ENCODE measurements at regions not wholly inside any gene's neighbourhood (a gene's known extent, or its start where the extent isn't known, plus 50 kb on each side); places are given as distances from the start of the nearest gene placed in this dataset.

DNA sequence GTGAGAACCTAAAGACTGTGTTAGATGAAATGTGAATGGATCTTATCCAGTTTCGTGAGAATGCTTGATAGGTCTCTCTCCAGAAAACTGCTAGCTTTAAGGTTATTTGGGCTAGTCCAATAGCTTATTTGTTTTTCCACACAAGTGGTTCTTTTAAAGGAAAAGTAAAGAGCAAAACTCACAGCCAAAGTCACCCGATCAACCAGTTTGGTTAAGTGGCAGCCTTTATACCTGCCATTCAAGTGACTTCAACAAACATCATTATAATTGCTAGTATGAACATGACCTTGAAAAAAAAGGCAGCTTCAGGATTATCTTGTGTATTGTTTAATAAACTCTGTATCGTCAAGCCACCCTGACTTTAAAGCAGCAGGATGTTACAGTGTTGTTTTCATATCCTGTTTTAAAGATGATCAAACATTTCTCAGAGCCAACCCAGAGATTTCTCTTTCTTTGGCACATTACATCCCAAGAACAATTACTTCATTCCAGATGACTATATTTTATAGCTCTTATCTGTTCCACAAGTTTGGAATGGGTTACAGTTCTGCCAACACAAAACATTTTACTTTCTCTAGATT lies 253.4 kb downstream of the EPHA7 start:
- H3K27ac ChIP-seq (ENCODE audit: insufficient read length, low read depth, low read length): no peak overlapping the region
- H3K4ac ChIP-seq (ENCODE audit: low read depth, low read length): no peak overlapping the region
- H4K8ac ChIP-seq (replicated peaks; ENCODE audit: insufficient read length, low read depth, low read length): no peak overlapping the region
- Mint-ChIP-seq H3K4me1 (peaks cover 0 to 12% of the 10 kb centered on the region in 2 experiments; a peak in 2 of 4 replicates), H3K9me3 (no peaks in the 10 kb centered on the region), H3K4me3 (no peak overlapping the region), H3K36me3 (ENCODE audit: insufficient read depth in 1 of 3, low read depth in 3 of 3) (no peaks in the 10 kb centered on the region), H3K27me3 (ENCODE audit: low read depth) (no peaks in the 10 kb centered on the region), H3K27ac (no peak overlapping the region)
- H3K9me3 ChIP-seq (ENCODE audit: control insufficient read depth, low read depth, low read length): no peaks in the 10 kb centered on the region
- H4K91ac ChIP-seq (ENCODE audit: insufficient read length, low read depth, low read length): no peak overlapping the region
- H2AFZ ChIP-seq (ENCODE audit: low read length): no peak overlapping the region
- H3K4me1 ChIP-seq (ENCODE audit: insufficient read depth, low read length): no peaks in the 10 kb centered on the region
- H4K5ac ChIP-seq (ENCODE audit: insufficient read length, low read depth, low read length): no peak overlapping the region
- no peaks in the 10 kb centered on the region for H3K27me3 ChIP-seq (ENCODE audit: insufficient read depth, low read length)
- no CpG with 5 or more reads among the region's 3 CpGs for WGBS (ENCODE audit: extremely low coverage, insufficient read length, low lambda C conversion rate)
- DNase-seq: no peak
- no peak overlapping the region for H3K18ac ChIP-seq (ENCODE audit: insufficient read length, low read depth, low read length)
- no peak overlapping the region for H2BK5ac ChIP-seq (ENCODE audit: insufficient read length, low read length)
- no peak overlapping the region for H3K56ac ChIP-seq (ENCODE audit: insufficient read length, low read depth, low read length)
- H3T11ph ChIP-seq (ENCODE audit: low read length): no peak overlapping the region
- H2BK20ac ChIP-seq (ENCODE audit: low read depth, low read length, poor library complexity, severe bottlenecking): no peak overlapping the region
- no peak overlapping the region for H3K9ac ChIP-seq (ENCODE audit: extremely low read depth, insufficient read length, low read length)
- H2BK15ac ChIP-seq (ENCODE audit: low read depth, low read length): no peak overlapping the region
- no peak overlapping the region for H2BK12ac ChIP-seq (ENCODE audit: insufficient read length, low read depth, low read length)
- no peaks in the 10 kb centered on the region for H4K20me1 ChIP-seq (ENCODE audit: control insufficient read depth, insufficient read depth, insufficient read length)
- H3K23ac ChIP-seq (ENCODE audit: insufficient read length, low read depth, low read length): no peak overlapping the region
- no peak overlapping the region for H3K14ac ChIP-seq (ENCODE audit: insufficient read depth, low read length)
- H3K4me2 ChIP-seq (ENCODE audit: insufficient read depth, insufficient read length, low read length): no peak overlapping the region
- H2BK120ac ChIP-seq (ENCODE audit: low read depth, low read length, poor library complexity, severe bottlenecking): no peak overlapping the region
- H3K79me2 ChIP-seq (ENCODE audit: insufficient read depth, low read length): no peaks in the 10 kb centered on the region
- no peaks in the 10 kb centered on the region for H3K23me2 ChIP-seq (ENCODE audit: insufficient read length, low read depth, low read length, poor library complexity, severe bottlenecking)
- no peak overlapping the region for H2AK5ac ChIP-seq (ENCODE audit: insufficient read length, low read length)
- H3K79me1 ChIP-seq (ENCODE audit: insufficient read depth, low read depth, low read length, poor library complexity, severe bottlenecking): no peaks in the 10 kb centered on the region
- TF ChIP-seq, protein P1, sequence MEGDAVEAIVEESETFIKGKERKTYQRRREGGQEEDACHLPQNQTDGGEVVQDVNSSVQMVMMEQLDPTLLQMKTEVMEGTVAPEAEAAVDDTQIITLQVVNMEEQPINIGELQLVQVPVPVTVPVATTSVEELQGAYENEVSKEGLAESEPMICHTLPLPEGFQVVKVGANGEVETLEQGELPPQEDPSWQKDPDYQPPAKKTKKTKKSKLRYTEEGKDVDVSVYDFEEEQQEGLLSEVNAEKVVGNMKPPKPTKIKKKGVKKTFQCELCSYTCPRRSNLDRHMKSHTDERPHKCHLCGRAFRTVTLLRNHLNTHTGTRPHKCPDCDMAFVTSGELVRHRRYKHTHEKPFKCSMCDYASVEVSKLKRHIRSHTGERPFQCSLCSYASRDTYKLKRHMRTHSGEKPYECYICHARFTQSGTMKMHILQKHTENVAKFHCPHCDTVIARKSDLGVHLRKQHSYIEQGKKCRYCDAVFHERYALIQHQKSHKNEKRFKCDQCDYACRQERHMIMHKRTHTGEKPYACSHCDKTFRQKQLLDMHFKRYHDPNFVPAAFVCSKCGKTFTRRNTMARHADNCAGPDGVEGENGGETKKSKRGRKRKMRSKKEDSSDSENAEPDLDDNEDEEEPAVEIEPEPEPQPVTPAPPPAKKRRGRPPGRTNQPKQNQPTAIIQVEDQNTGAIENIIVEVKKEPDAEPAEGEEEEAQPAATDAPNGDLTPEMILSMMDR (conservative IDR thresholded peaks at IDR 0.05): no peak

Data from H9 (cell line).